NOMO-1 (cell line): ENCODE measurements at regions not wholly inside any gene's neighbourhood (a gene's known extent, or its start where the extent isn't known, plus 50 kb on each side); places are given as distances from the start of the nearest gene placed in this dataset.
"Not testable (repeated sequence)": the region's sequence is repeated elsewhere in the genome, so short reads cannot be mapped to it uniquely, and the experiment has no call there.

Source experiments
- DNase-seq, 2 experiments: peaks; one replicate each; lab custom pipeline; 2025; ENCODE audit not compliant: unreplicated experiment in 2 of 2; lab: John Stamatoyannopoulos, UW

DNA sequence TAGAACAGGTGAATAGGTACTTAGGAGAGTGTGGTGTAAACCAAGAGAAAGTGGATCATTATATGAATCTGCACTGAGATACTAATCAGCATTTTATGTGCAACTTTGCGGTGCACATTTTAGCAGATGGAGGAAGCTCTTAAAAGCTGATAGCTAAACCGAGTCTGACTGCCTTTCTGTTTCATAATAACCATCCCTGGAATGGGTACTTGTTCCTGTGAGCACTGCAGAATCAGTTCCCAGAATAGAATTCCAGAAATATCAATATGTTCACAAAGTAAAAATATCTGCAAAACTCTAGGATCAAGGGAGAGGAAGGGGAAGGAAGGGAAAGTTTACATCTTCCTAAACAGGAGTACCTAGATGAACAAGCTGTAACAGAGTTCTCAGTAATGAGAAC lies 432.2 kb upstream of the HNRNPA3 start:
- no peak for DNase-seq

DNA sequence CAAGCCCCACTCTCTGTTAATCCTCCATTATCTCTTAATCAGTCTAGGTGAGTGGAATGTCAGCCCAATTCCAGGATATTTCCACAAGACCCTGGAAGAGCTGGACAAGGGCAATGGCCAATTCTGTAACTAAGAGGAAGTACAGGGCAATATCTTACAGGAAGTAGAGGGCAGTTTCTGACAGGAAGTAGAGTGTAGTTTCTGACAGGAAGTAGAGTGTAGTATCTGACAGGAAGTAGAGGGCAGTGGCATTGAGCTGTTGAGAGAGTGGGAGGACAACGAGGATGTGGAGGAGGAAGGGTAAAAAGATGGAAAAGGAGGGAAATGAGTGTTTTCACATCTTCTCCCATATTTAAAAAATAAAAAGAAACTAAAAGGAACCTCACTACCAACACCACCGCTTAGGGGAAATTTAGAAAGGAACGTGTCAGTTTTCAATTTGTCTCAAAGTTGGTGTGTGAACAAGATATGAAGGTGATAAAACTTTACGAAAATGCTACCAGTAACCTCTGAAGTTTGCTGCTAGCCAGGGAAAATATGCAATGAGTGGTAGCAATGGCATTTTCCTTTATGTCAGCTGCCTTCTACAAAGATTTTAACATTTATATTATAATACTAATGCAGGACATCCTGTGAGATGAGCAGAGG lies 430.9 kb upstream of the HNRNPA3 start:
- peak in 1 of 2 experiments; percentile 13 for DNase-seq

DNA sequence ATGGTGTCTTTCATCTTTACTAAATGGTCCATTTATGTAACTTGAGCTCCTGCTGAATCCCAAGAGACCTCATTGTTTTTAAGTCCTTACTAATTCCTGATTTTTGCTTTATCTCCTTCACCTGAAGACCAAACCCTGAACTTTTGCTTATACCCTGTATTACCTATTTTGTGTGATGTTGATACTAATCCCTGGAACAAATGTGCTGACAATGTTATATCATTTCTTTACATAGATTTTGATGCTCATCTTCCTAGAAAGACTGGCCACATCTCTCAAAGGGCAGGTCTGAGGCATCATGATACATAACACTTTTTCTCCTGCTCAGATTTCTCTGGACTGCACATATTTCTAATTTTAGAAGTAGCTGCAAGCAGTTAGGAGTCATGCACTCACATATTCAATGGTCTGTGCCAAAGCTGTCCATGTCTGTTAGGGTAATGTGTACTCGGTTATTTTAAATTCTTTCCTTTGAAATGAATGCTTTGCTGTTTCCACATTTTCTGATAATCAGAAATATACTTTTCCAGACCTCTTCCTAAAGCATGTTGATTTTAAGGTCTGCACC lies 427.9 kb upstream of the HNRNPA3 start:
- no peak for DNase-seq

DNA sequence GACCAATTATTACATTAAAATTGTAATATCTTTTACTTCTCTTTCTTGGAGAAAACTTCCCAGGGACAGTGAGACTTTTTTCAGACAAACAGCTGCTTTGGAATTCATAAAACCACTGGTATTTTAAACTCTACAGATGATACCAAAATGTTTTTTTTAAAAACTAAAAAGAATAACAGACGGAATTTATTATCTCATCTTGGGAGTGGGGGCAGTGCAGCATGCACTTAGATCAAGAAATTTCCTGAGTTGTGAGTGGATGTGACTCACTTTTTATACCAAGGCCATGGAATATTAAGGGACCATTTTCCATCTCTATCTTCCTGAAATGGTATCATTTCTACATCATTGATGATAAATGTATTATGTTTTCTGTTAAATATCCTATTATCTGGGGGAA lies 422.8 kb upstream of the HNRNPA3 start:
- no peak for DNase-seq

DNA sequence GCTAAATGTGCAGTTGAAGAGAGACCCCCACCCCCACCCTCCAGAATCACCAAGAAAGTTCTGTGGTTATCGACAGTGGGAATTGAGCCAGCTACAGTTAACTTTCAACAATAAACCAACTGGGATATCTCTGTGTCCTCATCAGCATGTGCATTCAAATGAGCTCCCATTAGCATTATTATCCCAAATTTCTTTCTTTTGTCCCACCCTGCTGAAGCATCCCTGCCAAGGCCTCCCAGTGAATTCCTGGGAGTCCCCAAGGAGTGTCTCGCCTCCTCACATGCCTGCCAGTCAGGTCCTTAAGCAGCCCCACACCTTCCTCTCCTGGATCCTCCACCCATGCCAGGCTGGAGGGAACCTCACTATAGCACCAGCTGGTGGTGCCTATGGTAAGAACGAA lies 422.1 kb upstream of the HNRNPA3 start:
- no peak for DNase-seq

DNA sequence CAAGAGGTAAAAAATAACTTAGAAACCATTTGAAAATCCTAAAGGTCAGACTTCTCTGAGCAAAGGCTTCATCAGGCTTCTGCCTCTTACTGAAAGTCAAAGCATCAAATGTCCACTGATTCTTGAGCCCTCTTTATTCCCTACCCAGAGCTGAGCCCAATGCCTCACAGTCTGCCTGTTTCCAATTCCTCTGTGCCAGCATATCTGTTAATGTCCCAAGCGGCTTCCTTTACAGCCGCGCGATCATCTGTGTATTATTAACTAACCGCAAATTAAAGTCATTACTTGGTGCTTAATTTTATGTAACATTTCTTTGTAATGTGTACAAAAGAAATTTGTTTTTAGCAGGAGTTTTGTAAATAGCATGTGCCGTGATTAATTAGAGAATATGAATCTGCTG lies 418.8 kb upstream of the HNRNPA3 start:
- DNase-seq: no peak

DNA sequence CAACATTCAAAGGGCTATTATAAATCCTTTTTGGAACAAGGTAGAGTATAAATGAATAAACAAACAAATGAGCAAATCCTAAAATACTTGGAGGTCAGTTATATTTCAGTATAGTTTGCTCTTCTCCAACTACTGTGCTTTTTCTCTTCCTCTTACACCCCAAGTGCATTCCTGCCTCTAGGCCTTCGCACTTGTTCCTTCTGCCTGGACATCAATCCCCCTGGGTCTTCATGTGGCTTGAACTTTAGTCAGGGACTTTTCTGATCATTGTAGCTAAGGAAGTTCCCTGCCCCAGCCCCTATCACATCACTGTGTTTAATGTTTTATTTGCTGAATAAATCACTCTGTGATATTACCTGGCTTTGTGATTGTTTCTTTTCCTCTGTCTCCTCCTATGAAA lies 418.2 kb upstream of the HNRNPA3 start:
- DNase-seq: no peak

DNA sequence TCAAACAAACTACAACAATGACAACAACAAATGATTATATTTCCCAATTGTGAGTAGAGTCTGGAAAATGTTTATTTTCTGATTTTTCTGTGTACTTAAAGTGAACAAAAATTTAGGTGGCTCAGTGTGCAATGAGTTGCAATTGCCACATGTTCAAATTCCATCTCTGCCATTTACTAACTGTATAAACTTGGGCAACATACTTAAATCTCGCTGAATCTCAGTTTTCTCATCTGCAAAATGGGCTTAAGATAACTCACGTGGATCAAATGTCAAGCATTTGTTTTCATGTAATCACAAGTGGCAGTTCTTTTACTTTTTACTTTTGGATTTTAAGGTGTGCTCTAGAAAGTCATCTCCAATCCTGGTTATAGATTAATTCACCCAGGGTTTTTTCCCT lies 416.8 kb upstream of the HNRNPA3 start:
- DNase-seq: no peak

DNA sequence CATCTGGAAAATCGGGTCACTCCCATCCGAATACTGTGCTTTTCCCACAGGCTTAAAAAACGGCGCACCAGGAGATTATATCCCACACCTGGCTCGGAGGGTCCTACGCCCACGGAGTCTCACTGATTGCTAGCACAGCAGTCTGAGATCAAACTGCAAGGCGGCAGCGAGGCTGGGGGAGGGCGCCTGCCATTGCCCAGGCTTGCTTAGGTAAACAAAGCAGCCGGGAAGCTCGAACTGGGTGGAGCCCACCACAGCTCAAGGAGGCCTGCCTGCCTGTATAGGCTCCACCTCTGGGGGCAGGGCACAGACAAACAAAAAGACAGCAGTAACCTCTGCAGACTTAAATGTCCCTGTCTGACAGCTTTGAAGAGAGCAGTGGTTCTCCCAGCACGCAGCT lies 415.9 kb upstream of the HNRNPA3 start:
- DNase-seq: not testable (repeated sequence)

DNA sequence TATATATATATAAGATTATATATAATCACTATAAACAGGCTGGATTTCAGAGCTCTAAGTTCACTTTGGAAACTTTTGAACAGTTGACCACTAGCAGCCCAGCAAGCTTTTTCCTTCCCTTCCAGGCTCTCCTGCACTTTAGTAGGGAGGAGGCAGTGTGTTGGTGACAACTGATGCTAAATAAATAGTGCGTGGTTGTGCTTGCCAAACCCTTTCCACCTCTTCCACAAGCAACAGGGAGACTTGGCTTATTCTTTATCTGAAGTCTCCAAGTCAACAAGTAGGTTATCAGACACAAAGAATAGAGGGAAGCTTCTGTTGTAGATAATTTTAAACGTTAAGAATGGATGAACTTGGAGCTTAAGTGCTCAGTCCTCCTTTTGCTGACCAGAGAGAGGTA lies 408.2 kb upstream of the HNRNPA3 start:
- no peak for DNase-seq

DNA sequence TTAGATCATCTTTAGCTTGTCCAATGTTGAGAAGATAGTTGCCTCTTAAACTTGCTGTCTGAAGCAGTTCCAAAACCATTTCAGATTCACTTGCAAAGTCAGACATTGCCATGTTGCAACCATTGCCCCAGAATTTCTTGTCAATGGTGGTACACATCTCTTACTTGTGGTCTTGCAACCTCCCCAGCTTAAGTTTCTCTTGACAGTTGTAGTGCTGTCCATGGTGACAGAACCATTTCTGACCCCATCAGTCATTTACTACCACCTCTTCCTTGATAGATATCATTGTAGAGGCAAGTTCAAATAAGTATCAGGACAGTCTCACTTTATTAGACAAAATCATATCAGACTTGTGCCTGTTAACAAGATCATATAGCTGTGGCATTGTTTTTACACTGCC lies 407.2 kb upstream of the HNRNPA3 start:
- no peak for DNase-seq

DNA sequence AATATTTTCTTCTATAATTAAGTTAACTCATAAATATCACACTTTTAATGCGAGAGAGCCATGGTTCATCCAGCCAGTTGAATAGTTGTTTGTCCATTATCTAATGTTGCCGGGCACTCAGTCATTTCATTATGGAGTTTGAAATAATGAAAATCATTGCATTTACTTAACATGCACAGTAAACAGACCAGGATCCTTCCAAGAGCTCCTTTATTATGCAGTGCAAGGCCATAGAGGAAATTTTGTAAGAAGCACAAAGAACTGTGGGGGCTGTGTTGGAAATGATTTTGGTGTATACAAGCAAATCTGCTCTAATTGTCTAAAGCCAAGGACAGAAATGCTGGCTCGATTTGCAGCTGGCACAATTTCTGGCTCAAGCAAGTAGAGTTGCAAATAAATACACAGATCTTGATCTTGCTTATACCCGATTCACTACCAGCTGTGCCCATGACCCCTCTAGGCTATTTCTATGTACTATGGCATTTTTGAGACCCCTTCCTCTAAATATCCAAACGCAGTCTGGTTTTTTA lies 400.3 kb upstream of the HNRNPA3 start:
- no peak for DNase-seq

DNA sequence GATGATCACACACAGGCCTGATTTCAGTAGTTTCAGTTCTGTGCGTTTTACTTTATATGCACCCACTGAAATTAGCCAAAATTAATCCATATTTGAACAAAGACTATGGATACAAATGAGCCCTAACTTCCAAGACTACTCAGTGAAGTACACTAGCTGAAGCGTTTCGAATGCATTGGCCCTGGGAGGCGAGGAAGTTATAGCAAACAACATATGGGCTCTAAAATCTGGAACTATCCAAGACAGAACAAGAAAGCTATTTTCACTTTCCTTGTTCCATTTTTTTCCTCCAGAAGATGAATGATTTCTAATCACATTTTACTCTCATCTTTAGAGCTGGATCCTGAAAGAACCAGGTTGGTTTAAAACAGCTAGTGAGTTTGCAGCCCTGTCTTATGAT lies 399.4 kb upstream of the HNRNPA3 start:
- DNase-seq: no peak

DNA sequence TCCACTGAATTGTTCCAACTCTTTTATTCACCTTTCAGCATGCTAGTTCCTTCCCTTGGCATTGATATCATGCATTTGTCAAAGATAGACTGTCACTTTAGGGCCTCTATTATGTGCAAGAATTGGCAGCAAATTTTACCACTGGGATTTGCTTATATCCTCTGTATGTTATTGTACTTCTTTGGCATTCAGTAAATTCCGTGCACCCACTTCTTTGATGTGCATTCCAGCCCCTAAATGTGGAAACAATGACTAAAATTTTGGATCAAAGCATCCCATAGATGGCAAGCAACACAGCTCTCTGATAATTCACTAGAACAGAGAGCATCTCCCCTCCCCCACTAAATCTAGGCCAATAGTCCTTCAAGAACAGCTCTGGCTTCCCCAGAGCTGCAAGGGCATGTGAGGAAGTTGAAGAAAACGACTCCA lies 399.0 kb upstream of the HNRNPA3 start:
- DNase-seq: no peak

DNA sequence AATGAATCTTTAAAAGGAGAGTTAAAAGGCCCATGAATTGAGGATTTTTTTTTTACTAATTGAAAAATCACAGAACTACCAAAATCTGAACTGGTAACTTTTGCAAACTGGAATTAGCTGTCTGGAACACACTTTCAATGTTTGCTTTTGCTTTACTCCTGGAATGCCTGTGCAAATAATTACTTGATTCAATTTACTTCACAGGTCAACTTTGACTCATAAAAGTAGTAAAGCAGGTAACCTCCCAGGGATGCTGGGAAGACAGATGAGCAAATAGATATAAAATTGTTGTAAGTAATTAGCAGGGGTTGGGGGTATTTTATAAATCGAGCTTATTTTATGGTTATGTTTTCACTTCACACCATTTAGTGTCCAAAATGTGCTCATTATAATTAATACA lies 398.3 kb upstream of the HNRNPA3 start:
- DNase-seq: no peak

DNA sequence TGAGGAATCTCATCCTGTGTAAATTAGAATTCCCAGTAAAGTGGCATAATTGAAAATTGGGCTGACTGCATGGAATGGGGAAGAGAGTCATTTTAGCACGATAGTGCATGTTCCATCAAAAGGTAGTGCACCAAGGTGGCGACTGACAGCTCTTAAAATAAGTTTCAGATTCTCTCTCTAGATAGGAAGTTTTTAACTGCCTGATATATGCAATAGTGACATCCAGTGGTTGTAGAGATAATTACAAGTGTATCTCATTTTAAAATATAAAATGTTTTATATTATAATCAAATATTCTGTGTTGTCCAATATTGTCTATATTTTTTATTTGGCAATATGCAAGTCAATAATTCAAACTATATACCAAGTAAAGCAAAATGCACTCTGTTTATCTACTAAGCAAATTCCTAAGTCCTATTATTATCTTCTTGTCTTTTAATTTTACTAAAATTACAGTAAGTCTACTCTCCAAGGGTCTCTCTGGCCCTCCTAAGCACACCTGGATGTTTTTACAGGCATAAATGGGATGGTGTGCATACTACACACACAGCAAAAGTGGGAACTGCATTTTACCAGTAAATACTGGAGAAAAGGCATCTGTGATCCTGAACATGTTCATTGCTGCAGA lies 397.7 kb upstream of the HNRNPA3 start:
- peak; percentile 7 to 64 for DNase-seq

DNA sequence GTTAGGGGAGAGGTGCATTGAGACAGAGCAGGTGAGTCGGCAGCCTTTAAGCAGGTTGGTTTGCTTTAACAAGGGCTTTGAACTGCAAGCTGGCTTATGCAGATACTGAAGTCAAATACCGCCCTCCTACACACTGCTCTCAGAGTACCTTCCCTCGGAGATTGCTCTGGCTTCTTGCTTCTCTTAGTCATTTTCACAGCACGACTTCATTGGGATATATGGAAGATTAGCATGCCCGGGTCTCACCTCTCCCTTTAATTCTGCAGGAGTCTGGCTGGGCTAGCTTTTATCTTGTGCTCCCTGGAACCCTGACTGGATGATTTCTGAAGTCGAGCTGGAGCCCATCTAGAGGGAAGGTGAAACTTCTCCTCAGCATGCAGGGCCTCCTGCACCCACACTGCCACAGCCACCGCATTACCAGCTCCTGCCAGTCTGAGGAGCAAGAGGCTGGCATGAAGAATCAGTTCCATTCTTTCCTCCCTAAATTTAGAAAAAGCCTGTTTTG lies 395.5 kb upstream of the HNRNPA3 start:
- DNase-seq: peak; percentile 20 to 26

DNA sequence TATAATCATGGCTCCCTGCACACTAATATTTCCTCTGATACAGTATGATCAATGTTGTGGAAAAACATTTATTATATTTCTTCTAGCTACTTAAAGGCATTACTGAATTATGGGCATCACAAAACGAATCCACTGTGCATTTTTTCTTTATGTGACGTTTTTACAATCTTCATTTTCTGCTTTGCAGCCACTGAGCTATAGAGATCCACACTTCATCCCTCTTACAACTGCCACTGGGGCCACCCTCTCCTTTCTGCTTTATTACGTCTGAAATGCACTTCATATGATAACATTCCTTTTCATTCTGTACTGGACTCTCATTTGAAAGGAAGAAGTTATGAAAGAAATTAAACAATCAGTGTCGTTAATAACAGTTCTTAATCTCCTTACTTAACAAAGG lies 394.5 kb upstream of the HNRNPA3 start:
- no peak for DNase-seq

DNA sequence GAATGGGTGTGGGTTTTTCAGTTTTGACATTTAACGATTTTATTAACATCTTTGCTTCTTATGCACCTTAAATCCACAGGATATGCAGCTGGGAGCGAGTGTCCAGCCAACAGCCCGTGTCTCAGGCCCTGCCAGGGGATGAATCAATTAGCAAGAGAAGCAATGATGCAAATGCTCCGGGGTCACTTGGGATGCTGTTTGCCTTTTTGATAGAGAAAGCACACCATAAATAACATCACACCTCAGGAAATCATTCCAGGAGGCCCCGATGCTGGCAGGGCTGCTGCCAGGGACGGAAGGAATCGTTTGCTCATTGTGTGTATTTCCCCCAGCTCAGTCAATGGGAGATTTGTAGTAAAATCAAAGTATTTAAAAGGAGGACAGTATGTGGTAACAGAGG lies 394.0 kb upstream of the HNRNPA3 start:
- no peak for DNase-seq

DNA sequence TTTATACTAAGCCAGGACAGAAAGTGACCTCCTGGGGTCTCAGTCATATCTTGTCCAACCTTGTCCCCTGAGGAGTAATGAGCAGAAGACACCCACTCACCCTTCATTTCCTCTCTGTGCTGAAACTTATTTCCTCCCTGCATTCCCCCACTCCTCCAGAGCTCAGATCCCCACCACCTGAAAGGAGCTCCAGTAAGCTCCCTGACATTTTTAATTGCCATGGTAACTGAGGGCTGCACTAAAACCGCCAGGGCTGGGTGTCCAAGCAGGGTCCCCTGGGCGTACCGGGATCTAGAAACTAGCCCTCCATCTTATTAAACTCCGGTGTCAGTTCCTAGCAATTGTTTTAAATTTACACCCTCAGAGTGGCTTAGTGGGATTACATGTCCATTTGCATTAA lies 393.3 kb upstream of the HNRNPA3 start:
- DNase-seq: no peak

DNA sequence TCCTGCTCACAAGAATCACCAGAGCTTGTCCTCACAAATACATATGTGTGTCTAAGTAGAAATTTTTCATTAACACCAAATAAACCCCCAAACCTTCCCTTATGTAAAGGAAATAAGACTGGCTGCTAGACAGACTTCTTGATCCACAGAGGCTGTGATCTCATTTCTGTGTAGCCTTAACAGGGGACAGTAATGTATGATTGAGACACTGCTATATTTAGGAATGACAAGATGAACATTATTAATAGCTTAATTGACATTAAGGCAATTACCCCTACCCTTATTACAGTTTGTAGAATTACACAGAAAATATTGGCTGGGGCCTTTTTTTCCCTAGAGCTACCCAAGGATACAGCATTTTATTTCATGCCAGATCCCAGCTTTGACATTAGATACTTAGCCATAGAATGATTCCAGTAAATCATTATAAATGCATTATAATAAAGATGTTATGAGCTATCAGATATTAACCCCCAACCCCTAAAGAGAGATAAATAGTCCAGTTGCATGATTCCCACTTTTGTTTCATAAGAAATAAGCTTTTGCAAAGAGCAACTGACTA lies 392.1 kb upstream of the HNRNPA3 start:
- no peak for DNase-seq

DNA sequence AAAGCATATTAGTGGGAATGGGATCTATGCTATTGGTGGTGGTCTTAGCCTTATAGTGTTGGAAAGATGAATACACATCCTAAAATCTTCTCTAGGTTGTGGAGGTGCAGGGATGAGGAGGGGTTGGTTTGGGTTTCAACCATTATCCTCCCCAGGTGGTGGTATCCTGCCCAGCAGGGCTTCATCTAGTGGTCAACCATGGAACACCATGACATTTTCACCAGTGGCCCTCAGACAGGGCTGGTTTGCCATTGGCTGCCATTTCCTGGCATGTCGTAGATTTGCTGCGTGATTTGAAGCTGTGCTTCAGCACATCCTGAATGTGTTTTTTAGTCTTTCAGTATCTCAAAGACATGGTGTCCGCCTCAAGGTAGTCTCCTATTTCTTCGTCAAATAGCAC lies 391.2 kb upstream of the HNRNPA3 start:
- no peak for DNase-seq
